HCT116 (cell line): ENCODE measurements at regions not wholly inside any gene's neighbourhood (a gene's known extent, or its start where the extent isn't known, plus 50 kb on each side); places are given as distances from the start of the nearest gene placed in this dataset.

Experiments used
- CTCF ChIP-seq, 3 experiments: fragments of 200-600 bp in 1 of 3; sonication (generic) in 1 of 3; IDR thresholded peaks in 2 of 3; conservative IDR thresholded peaks in 1 of 3; 2 replicates each; pipeline ENCODE4 v1.5.1; 2012 to 2017; ENCODE audit warnings: low read depth in 2 of 3, low read length in 2 of 3, antibody characterized with exemption in 1 of 3, borderline replicate concordance in 1 of 3, control low read depth in 1 of 3, mild to moderate bottlenecking in 1 of 3, mixed read lengths in 1 of 3, mixed run types in 1 of 3, moderate library complexity in 1 of 3; ENCODE audit not compliant: insufficient read depth in 1 of 3
- EZH2 ChIP-seq: fragments of 200-600 bp; sonication (generic); IDR thresholded peaks from 2 replicates; pipeline ENCODE4 v1.6.1; 2017; ENCODE audit warnings: antibody characterized with exemption, mixed run types
- POLR2A ChIP-seq: IDR thresholded peaks from 2 replicates; pipeline ENCODE4 v1.7.0; 2011; ENCODE audit warnings: borderline replicate concordance; ENCODE audit not compliant: insufficient read depth, insufficient read length; ENCODE audit errors: extremely low read depth
- SIN3A ChIP-seq: IDR thresholded peaks from 2 replicates; pipeline ENCODE4 v1.6.1; 2012; ENCODE audit warnings: low read depth
- SP1 ChIP-seq: IDR thresholded peaks from 2 replicates; pipeline ENCODE4 v1.6.1; 2012; ENCODE audit warnings: low read depth
- TF ChIP-seq, protein P1 (sequence below): IDR thresholded peaks from 2 replicates; pipeline ENCODE4 v1.6.1; 2012

- TF ChIP-seq EZH2 (no peak), CTCF (IDR thresholded peaks at IDR 0.05 in 2 of 3, conservative IDR thresholded peaks at IDR 0.05 in 1 of 3; ENCODE audit: borderline replicate concordance in 1 of 3, insufficient read depth in 1 of 3, low read depth in 2 of 3, low read length in 2 of 3) (no peak), POLR2A (no peak), SIN3A (no peak), SP1 (no peak)
- TF ChIP-seq, protein P1, sequence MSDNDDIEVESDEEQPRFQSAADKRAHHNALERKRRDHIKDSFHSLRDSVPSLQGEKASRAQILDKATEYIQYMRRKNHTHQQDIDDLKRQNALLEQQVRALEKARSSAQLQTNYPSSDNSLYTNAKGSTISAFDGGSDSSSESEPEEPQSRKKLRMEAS, result no peak
These were observed 544.6 kb upstream of the TRPC7 start for GRCh38 chr5:136909906-136910305.
